ENCODE measurements at regions not wholly inside any gene's neighbourhood (a gene's known extent, or its start where the extent isn't known, plus 50 kb on each side); places are given as distances from the start of the nearest gene placed in this dataset.

GRCh38 chr7:45416846-45417245 lies 157.3 kb upstream of the ADCY1 start:
- TF ChIP-seq CTCF (IDR thresholded peaks at IDR 0.05): no peak
- no peak for TF ChIP-seq EP300 (IDR thresholded peaks at IDR 0.05)
- no peak for TF ChIP-seq POLR2A (IDR thresholded peaks at IDR 0.05)
- H3K27ac ChIP-seq: no peak overlapping the region
- 24 to 30% (median 27%) methylated on average over 1 of the region's 1 CpG for WGBS, 3 donors
- DNase-seq: no peak
- H3K4me3 ChIP-seq: no peak overlapping the region
- H3K36me3 ChIP-seq: no peaks in the 10 kb centered on the region
- H3K9me3 ChIP-seq: no peaks in the 10 kb centered on the region
- intact Hi-C loops (cut with DNase I): no loop called here
- no peaks in the 10 kb centered on the region for H3K27me3 ChIP-seq
- H3K4me1 ChIP-seq (ENCODE audit: insufficient read depth): no peaks in the 10 kb centered on the region

- DNase-seq: no peak
- H3K4me3 ChIP-seq: no peak overlapping the region
- no peaks in the 10 kb centered on the region for H3K9me3 ChIP-seq
- no peaks in the 10 kb centered on the region for H3K36me3 ChIP-seq
- no peak overlapping the region for H3K27ac ChIP-seq
- WGBS, 3 donors: 60 to 65% (median 62%) methylated on average over 2 of the region's 2 CpGs
- H3K4me1 ChIP-seq (ENCODE audit: insufficient read depth): no peaks in the 10 kb centered on the region
- TF ChIP-seq POLR2A (IDR thresholded peaks at IDR 0.05) (no peak), CTCF (IDR thresholded peaks at IDR 0.05) (no peak), EP300 (IDR thresholded peaks at IDR 0.05) (no peak)
- intact Hi-C loops (cut with DNase I): no loop called here
- no peaks in the 10 kb centered on the region for H3K27me3 ChIP-seq
These were observed 156.9 kb upstream of the ADCY1 start for GRCh38 chr7:45417268-45417667.

- no peaks in the 10 kb centered on the region for H3K9me3 ChIP-seq
- no peak for DNase-seq
- intact Hi-C loops (cut with DNase I): no loop called here
- H3K27me3 ChIP-seq: no peaks in the 10 kb centered on the region
- H3K4me3 ChIP-seq: no peak overlapping the region
- no peaks in the 10 kb centered on the region for H3K36me3 ChIP-seq
- no peak for TF ChIP-seq POLR2A (IDR thresholded peaks at IDR 0.05)
- TF ChIP-seq EP300 (IDR thresholded peaks at IDR 0.05): no peak
- TF ChIP-seq CTCF (IDR thresholded peaks at IDR 0.05): no peak
- 83 to 88% (median 87%) methylated on average over 3 of the region's 3 CpGs for WGBS, 3 donors
- no peak overlapping the region for H3K27ac ChIP-seq
- H3K4me1 ChIP-seq (ENCODE audit: insufficient read depth): no peaks in the 10 kb centered on the region
These were observed 156.4 kb upstream of the ADCY1 start for GRCh38 chr7:45417735-45418134.

GRCh38 chr7:45420843-45421495 lies 153.2 kb upstream of the ADCY1 start:
- H3K4me3 ChIP-seq: no peak overlapping the region
- no peaks in the 10 kb centered on the region for H3K9me3 ChIP-seq
- DNase-seq: no peak
- TF ChIP-seq CTCF (IDR thresholded peaks at IDR 0.05) (no peak), POLR2A (IDR thresholded peaks at IDR 0.05) (no peak), EP300 (IDR thresholded peaks at IDR 0.05) (no peak)
- H3K36me3 ChIP-seq: no peaks in the 10 kb centered on the region
- 34 to 56% (median 39%) methylated on average over 3 of the region's 3 CpGs for WGBS, 3 donors
- intact Hi-C loops (cut with DNase I): no loop called here
- H3K27me3 ChIP-seq: no peaks in the 10 kb centered on the region
- no peaks in the 10 kb centered on the region for H3K4me1 ChIP-seq (ENCODE audit: insufficient read depth)
- no peak overlapping the region for H3K27ac ChIP-seq

All from ovary (tissue), 7 donors.